ENCODE measurements at regions not wholly inside any gene's neighbourhood (a gene's known extent, or its start where the extent isn't known, plus 50 kb on each side); places are given as distances from the start of the nearest gene placed in this dataset.

DNA sequence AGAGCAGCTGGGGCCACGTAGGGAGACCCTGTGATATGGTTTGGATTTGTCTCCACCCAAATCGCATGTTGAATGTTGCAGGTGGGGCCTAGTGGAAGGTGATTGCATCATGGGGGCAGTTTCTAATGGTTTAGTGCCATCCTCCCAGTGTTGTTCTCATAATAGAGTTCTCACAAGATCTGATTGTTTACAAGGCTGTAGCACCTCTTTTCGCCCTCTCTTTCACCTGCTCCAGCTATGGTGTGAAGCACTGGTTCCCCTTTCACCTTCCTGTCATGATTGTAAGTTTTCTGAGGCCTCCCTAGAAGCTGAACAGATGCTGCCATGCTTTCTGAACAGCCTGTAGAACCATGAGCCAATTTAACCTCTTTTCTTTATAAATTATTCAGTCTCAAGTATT, 198.9 kb upstream of the CBLB start:
- TF ChIP-seq FOXA1 (IDR thresholded peaks at IDR 0.05) (no peak), SP1 (IDR thresholded peaks at IDR 0.05) (no peak), CTCF (IDR thresholded peaks at IDR 0.05; ENCODE audit: low read depth, low read length, missing input control) (no peak), GABPA (IDR thresholded peaks at IDR 0.05 in 1 of 2, conservative IDR thresholded peaks at IDR 0.05 in 1 of 2) (no peak)

Data from liver (tissue), 3 donors.